GM23338 (cell line): ENCODE measurements at regions not wholly inside any gene's neighbourhood (a gene's known extent, or its start where the extent isn't known, plus 50 kb on each side); places are given as distances from the start of the nearest gene placed in this dataset. TPM values are rescaled to one million over a fixed set of nuclear protein-coding genes. Genes with fewer than 3 reads are reported as not detected.

Experiments
- small RNA-seq: library from RNA; depleted of rRNA; stranded (forward); fragments of <200 nt; gene quantifications from one replicate; pipeline ENCODE3, GENCODE V24; 2014; ENCODE audit warnings: low replicate concordance

Small RNA genes lying in the stretch of these regions (small RNA-seq; reads per million reads assigned to genes)
- not detected for gene RF00019
- gene RF00096 = 0.12 reads per million
- not detected for gene RNU6-901P
